Loucy (cell line): ENCODE measurements at regions not wholly inside any gene's neighbourhood (a gene's known extent, or its start where the extent isn't known, plus 50 kb on each side); places are given as distances from the start of the nearest gene placed in this dataset.
"Not testable (repeated sequence)": the region's sequence is repeated elsewhere in the genome, so short reads cannot be mapped to it uniquely, and the experiment has no call there.

Experiments
- H2AFZ ChIP-seq: fragments of 200-600 bp; sonication (generic); 2 replicates; pipeline ENCODE4 v1.6.0; 2016; ENCODE audit warnings: antibody characterized with exemption, mild to moderate bottlenecking, low read length, moderate library complexity
- H3F3A ChIP-seq: fragments of 200-600 bp; 2 replicates; pipeline ENCODE4 v1.6.0; 2016; ENCODE audit warnings: antibody characterized with exemption, low read depth, mild to moderate bottlenecking
- H3K27me3 ChIP-seq: fragments of 200-600 bp; sonication (generic); 2 replicates; pipeline ENCODE4 v1.6.1; 2014; ENCODE audit warnings: low read length, mild to moderate bottlenecking; ENCODE audit not compliant: insufficient read depth, poor library complexity, severe bottlenecking
- H3K36me3 ChIP-seq: fragments of 200-600 bp; sonication (generic); 2 replicates; pipeline ENCODE4 v1.6.1; 2016; ENCODE audit warnings: low read length; ENCODE audit not compliant: insufficient read depth
- H3K4me1 ChIP-seq: fragments of 200-600 bp; sonication (generic); 2 replicates; pipeline ENCODE4 v1.5.1; 2014; ENCODE audit warnings: low read length, mild to moderate bottlenecking; ENCODE audit not compliant: insufficient read depth, poor library complexity, severe bottlenecking
- H3K4me2 ChIP-seq: fragments of 200-600 bp; sonication (generic); 2 replicates; pipeline ENCODE4 v1.6.0; 2014; ENCODE audit warnings: antibody characterized with exemption, low read length, low read depth, mild to moderate bottlenecking; ENCODE audit not compliant: poor library complexity, severe bottlenecking
- H3K4me3 ChIP-seq: fragments of 200-600 bp; sonication (generic); 2 replicates; pipeline ENCODE4 v1.5.1; 2014; ENCODE audit warnings: low read length, mild to moderate bottlenecking, mixed read lengths; ENCODE audit not compliant: poor library complexity, severe bottlenecking
- H3K79me2 ChIP-seq: fragments of 200-600 bp; sonication (generic); 2 replicates; pipeline ENCODE4 v1.6.1; 2014; ENCODE audit warnings: low read length; ENCODE audit not compliant: insufficient read depth
- H3K9ac ChIP-seq: fragments of 200-600 bp; sonication (generic); 2 replicates; pipeline ENCODE4 v1.6.0; 2014; ENCODE audit warnings: mild to moderate bottlenecking, low read depth, low read length, moderate library complexity; ENCODE audit not compliant: poor library complexity, severe bottlenecking
- H3K9me2 ChIP-seq: fragments of 200-600 bp; sonication (generic); replicated peaks from 2 replicates; pipeline ENCODE4 v1.6.1; 2016; ENCODE audit warnings: low read depth, low read length, mixed read lengths
- H3K9me3 ChIP-seq: fragments of 200-600 bp; sonication (generic); 2 replicates; pipeline ENCODE4 v1.6.1; 2014; ENCODE audit warnings: mild to moderate bottlenecking, antibody characterized with exemption, low read length, low read depth; ENCODE audit not compliant: insufficient read depth
- H4K20me1 ChIP-seq: fragments of 200-600 bp; sonication (generic); 2 replicates; pipeline ENCODE4 v1.6.0; 2014; ENCODE audit warnings: antibody characterized with exemption, low read length, mild to moderate bottlenecking; ENCODE audit not compliant: insufficient read depth, poor library complexity, severe bottlenecking
- CTCF ChIP-seq: fragments of 200-600 bp; sonication (generic); conservative IDR thresholded peaks from 2 replicates; pipeline ENCODE4 v1.5.1; 2014; ENCODE audit warnings: mild to moderate bottlenecking, antibody characterized with exemption, low read length
- EZH2phosphoT487 ChIP-seq: fragments of 200-600 bp; IDR thresholded peaks from 2 replicates; pipeline ENCODE4 v1.6.1; 2018; ENCODE audit warnings: antibody characterized with exemption, mild to moderate bottlenecking, moderate library complexity, borderline replicate concordance

DNA sequence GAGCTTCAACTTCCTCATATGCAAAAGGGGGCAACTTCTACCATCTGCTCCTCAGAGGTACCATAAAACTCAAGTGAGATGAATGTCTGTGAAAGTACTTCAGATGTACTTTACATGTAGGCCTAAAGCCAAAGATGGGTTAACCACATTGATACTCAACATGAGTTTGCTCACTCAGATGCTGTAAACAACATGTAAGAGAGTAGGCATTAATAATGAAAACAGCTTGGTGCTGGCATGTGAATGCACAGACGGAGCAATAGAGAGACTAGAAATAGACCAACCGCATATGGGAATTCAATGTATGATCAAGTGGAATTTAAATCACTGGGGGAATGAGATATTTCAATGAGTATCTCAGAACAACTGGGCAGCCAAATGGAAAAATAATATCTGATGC is 143.8 kb upstream of the CDYL start:
- H4K20me1 ChIP-seq: no peaks in the 10 kb centered on the region
- no peak overlapping the region for H2AFZ ChIP-seq
- H3F3A ChIP-seq: no peaks in the 10 kb centered on the region
- no peaks in the 10 kb centered on the region for H3K27me3 ChIP-seq
- TF ChIP-seq CTCF (no peak), EZH2phosphoT487 (no peak)
- H3K9ac ChIP-seq: no peak overlapping the region
- no peak overlapping the region for H3K4me2 ChIP-seq
- no peaks in the 10 kb centered on the region for H3K79me2 ChIP-seq
- H3K4me1 ChIP-seq: no peaks in the 10 kb centered on the region
- no peak overlapping the region for H3K4me3 ChIP-seq
- H3K9me2 ChIP-seq: no peaks in the 10 kb centered on the region
- no peaks in the 10 kb centered on the region for H3K36me3 ChIP-seq
- peaks cover 4% of the 10 kb centered on the region; the same call in 1 of the 2 replicates for H3K9me3 ChIP-seq

- H3K4me2 ChIP-seq, H3K36me3 ChIP-seq, H4K20me1 ChIP-seq: not testable (repeated sequence)
These were observed 146.4 kb upstream of the CDYL start for GRCh38 chr6:4629789-4630188.

GRCh38 chr6:4625557-4625956 is 150.6 kb upstream of the CDYL start:
- no peaks in the 10 kb centered on the region for H4K20me1 ChIP-seq
- no peak overlapping the region for H3K4me2 ChIP-seq
- H3K79me2 ChIP-seq: no peaks in the 10 kb centered on the region
- no peaks in the 10 kb centered on the region for H3K27me3 ChIP-seq
- peaks cover 7% of the 10 kb centered on the region; the same call in 1 of the 2 replicates for H3K9me3 ChIP-seq
- H3K4me3 ChIP-seq: no peak overlapping the region
- no peak for TF ChIP-seq CTCF
- TF ChIP-seq EZH2phosphoT487: no peak
- H3K9ac ChIP-seq: no peak overlapping the region
- H3K9me2 ChIP-seq: no peaks in the 10 kb centered on the region
- H3K36me3 ChIP-seq: no peaks in the 10 kb centered on the region
- H2AFZ ChIP-seq: no peak overlapping the region
- no peaks in the 10 kb centered on the region for H3K4me1 ChIP-seq
- H3F3A ChIP-seq: no peaks in the 10 kb centered on the region

More at GRCh38 chr6:4629789-4630188, 146.4 kb upstream of the CDYL start:
- not testable (repeated sequence) for H3K9me2 ChIP-seq, H3K4me1 ChIP-seq, H3K9me3 ChIP-seq, H3K79me2 ChIP-seq, H3K4me3 ChIP-seq, H3K27me3 ChIP-seq, H3K9ac ChIP-seq, H2AFZ ChIP-seq, H3F3A ChIP-seq

- H3F3A ChIP-seq: no peaks in the 10 kb centered on the region
- H3K4me2 ChIP-seq: no peak overlapping the region
- H3K9ac ChIP-seq: no peak overlapping the region
- no peaks in the 10 kb centered on the region for H3K36me3 ChIP-seq
- no peak for TF ChIP-seq EZH2phosphoT487
- no peak for TF ChIP-seq CTCF
- no peaks in the 10 kb centered on the region for H3K79me2 ChIP-seq
- H3K4me3 ChIP-seq: no peak overlapping the region
- no peaks in the 10 kb centered on the region for H4K20me1 ChIP-seq
- no peaks in the 10 kb centered on the region for H3K27me3 ChIP-seq
- H3K9me2 ChIP-seq: no peaks in the 10 kb centered on the region
- H2AFZ ChIP-seq: no peak overlapping the region
- H3K9me3 ChIP-seq: peaks cover 7% of the 10 kb centered on the region; the same call in 1 of the 2 replicates
- no peaks in the 10 kb centered on the region for H3K4me1 ChIP-seq
These were observed 151.5 kb upstream of the CDYL start for GRCh38 chr6:4624726-4625125.
